ENCODE measurements at regions not wholly inside any gene's neighbourhood (a gene's known extent, or its start where the extent isn't known, plus 50 kb on each side); places are given as distances from the start of the nearest gene placed in this dataset.

DNA sequence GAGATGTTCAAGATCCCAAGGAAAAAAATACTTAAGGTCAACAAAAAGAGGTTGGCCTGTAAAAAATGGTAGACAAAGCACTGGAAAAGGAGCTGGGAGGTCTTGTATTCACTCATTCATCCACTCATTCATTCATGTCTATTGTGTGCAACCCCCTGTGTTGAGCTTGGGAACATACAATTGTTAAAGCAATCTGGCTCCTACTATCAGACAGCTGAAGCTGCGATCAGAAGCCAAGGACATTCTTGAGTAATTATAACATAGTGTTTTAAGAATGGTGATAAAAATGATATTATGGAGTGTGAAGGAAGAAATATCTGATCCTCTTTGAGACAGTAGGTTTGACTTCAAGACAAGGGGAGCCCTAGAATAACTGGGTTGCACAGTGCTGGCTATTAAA is 693.4 kb downstream of the TOX3 start:
- Mint-ChIP-seq H3K36me3 (ENCODE audit: low read depth) (no peaks in the 10 kb centered on the region), H3K27ac (no peak overlapping the region), H3K9me3 (no peaks in the 10 kb centered on the region), H3K4me1 (ENCODE audit: low read depth) (peaks cover 10% of the 10 kb centered on the region; the same call in 1 of the 2 replicates), H3K27me3 (ENCODE audit: insufficient read depth) (no peaks in the 10 kb centered on the region; the same call in 1 of the 2 replicates), H3K4me3 (no peak overlapping the region)
- TF ChIP-seq, protein P1, sequence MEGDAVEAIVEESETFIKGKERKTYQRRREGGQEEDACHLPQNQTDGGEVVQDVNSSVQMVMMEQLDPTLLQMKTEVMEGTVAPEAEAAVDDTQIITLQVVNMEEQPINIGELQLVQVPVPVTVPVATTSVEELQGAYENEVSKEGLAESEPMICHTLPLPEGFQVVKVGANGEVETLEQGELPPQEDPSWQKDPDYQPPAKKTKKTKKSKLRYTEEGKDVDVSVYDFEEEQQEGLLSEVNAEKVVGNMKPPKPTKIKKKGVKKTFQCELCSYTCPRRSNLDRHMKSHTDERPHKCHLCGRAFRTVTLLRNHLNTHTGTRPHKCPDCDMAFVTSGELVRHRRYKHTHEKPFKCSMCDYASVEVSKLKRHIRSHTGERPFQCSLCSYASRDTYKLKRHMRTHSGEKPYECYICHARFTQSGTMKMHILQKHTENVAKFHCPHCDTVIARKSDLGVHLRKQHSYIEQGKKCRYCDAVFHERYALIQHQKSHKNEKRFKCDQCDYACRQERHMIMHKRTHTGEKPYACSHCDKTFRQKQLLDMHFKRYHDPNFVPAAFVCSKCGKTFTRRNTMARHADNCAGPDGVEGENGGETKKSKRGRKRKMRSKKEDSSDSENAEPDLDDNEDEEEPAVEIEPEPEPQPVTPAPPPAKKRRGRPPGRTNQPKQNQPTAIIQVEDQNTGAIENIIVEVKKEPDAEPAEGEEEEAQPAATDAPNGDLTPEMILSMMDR (IDR thresholded peaks at IDR 0.05): no peak
- DNase-seq: no peak

DNA sequence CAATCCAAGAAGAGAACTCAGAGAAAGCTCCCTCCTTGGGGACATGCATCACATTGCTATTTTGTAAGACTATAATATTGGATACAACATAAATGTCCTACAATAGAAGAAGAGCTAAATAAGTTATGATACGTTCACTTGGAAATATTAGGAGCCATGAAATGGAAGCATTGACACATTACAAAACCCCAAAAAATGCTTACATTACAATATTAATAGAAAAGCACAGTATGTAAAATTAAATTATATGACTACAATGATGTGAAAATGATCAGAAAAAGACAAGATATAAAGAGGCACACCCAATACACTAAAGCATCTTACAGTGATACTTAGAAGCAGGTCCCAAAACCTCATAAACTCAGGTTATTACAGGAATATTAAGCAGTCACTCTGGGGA is 694.1 kb downstream of the TOX3 start:
- no peaks in the 10 kb centered on the region; the same call in 1 of the 2 replicates for H3K27me3 Mint-ChIP-seq (ENCODE audit: insufficient read depth)
- no peak overlapping the region for H3K27ac Mint-ChIP-seq
- H3K9me3 Mint-ChIP-seq: no peaks in the 10 kb centered on the region
- TF ChIP-seq, protein P1 (IDR thresholded peaks at IDR 0.05): no peak
- no peak for DNase-seq
- H3K4me1 Mint-ChIP-seq (ENCODE audit: low read depth): peaks cover 10% of the 10 kb centered on the region; the same call in 1 of the 2 replicates
- no peak overlapping the region for H3K4me3 Mint-ChIP-seq
- H3K36me3 Mint-ChIP-seq (ENCODE audit: low read depth): no peaks in the 10 kb centered on the region

DNA sequence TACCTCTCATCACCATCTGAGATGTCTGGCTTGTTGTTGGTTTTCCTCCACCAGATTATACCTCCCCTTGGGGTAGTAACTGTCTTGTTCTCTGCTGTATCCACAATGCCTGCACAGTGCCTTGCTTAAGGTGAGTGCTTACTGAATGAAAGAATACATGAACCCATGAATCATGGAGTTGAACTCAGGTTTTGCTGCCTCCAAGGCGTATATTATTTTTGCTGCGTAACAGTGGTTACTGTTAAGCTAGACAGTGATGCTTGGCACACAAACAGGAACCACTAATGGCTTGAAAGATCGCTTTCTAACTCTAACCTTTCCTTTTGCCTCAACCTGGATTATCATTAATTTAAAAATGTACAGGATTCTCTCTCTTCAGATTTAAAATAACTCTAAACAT is 695.8 kb downstream of the TOX3 start:
- Mint-ChIP-seq H3K27ac (no peak overlapping the region), H3K27me3 (ENCODE audit: insufficient read depth) (no peaks in the 10 kb centered on the region; the same call in 1 of the 2 replicates), H3K4me1 (ENCODE audit: low read depth) (peaks cover 10% of the 10 kb centered on the region; the same call in 1 of the 2 replicates), H3K36me3 (ENCODE audit: low read depth) (no peaks in the 10 kb centered on the region), H3K4me3 (no peak overlapping the region), H3K9me3 (no peaks in the 10 kb centered on the region)
- DNase-seq: no peak
- TF ChIP-seq, protein P1 (IDR thresholded peaks at IDR 0.05): no peak

DNA sequence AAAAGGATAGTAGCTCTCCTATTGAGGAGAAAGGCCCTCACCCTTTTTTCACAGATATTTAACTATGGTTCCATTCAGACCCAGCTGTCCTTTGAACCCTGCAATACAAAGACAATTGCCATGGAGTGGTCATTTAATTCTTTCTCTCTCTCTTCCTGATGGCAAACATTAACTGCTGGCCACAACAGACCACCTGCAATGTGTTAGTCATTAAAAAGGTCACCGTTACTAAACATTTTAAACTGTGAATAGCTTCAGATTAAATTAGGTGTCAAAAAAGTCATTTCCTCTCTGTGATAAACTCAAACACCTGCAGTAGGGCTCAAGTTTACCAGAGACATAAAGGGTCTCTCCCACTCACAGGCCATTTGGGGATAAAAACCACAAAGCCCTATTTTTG is 697.2 kb downstream of the TOX3 start:
- H3K9me3 Mint-ChIP-seq: no peaks in the 10 kb centered on the region
- H3K4me1 Mint-ChIP-seq (ENCODE audit: low read depth): peaks cover 10% of the 10 kb centered on the region; the same call in 1 of the 2 replicates
- TF ChIP-seq, protein P1 (IDR thresholded peaks at IDR 0.05): no peak
- H3K4me3 Mint-ChIP-seq: no peak overlapping the region
- no peaks in the 10 kb centered on the region for H3K36me3 Mint-ChIP-seq (ENCODE audit: low read depth)
- H3K27me3 Mint-ChIP-seq (ENCODE audit: insufficient read depth): no peaks in the 10 kb centered on the region; the same call in 1 of the 2 replicates
- no peak overlapping the region for H3K27ac Mint-ChIP-seq
- DNase-seq: no peak

DNA sequence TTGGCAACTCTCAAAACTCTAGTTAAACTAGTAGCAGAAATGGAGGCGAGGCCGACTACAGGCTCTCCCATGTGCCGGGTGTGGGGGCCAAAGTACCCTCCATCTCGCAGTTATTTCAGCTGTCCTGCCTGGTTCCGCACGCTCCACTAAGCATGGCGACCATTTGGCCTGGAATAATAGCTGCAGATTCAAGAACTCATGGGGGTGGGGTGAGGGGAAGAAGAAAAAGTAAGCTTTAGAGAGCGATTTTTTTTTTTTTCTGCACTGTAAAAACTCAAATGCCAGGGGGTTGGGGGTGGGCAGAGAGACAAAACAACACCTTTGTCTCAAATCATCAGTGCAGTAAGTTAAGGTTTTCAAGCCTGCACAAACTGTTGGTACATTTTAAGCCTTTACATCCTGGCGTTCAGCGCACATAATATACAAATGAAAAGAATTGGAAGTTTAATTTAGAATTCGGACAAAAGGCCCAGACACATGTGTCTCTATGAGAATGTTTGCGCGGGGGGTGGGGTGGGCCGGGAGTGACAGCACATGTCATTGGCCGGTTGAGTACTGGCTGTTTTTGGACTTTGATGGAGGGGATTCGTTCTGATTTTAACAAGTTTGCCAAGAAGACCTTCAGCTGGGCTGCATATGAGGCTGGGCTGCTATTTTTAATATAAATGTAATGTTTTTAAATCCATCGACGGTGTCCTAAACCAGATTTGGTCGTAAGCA is 694.7 kb upstream of the SALL1 start:
- no peak for DNase-seq
- Mint-ChIP-seq H3K4me1 (ENCODE audit: low read depth) (peaks cover 10% of the 10 kb centered on the region; the same call in 1 of the 2 replicates), H3K36me3 (ENCODE audit: low read depth) (no peaks in the 10 kb centered on the region), H3K27me3 (ENCODE audit: insufficient read depth) (no peaks in the 10 kb centered on the region; the same call in 1 of the 2 replicates), H3K9me3 (no peaks in the 10 kb centered on the region), H3K27ac (no peak overlapping the region), H3K4me3 (no peak overlapping the region)
- TF ChIP-seq, protein P1 (IDR thresholded peaks at IDR 0.05): no peak

Data from HFFc6 (cell line).